K562 (cell line): ENCODE measurements at regions not wholly inside any gene's neighbourhood (a gene's known extent, or its start where the extent isn't known, plus 50 kb on each side); places are given as distances from the start of the nearest gene placed in this dataset.

Experiments used
- ATF7 ChIP-seq: fragments of 450-650 bp; IDR thresholded peaks from 2 replicates; pipeline ENCODE4 v1.7.1; 2014; ENCODE audit warnings: mild to moderate bottlenecking, moderate library complexity
- C11orf30 ChIP-seq: fragments of 450-650 bp; IDR thresholded peaks from 2 replicates; pipeline ENCODE4 v1.6.1; 2016; ENCODE audit warnings: low read depth, mild to moderate bottlenecking
- CCAR2 ChIP-seq: fragments of 200-400 bp; formaldehyde crosslinking; IDR thresholded peaks from 2 replicates; pipeline ENCODE4 v1.6.1; 2017; ENCODE audit warnings: mild to moderate bottlenecking, low read depth, low read length
- ELK3 ChIP-seq: fragments of 450-650 bp; formaldehyde crosslinking; IDR thresholded peaks from 2 replicates; pipeline ENCODE4 v1.4.0; 2020; ENCODE audit warnings: mild to moderate bottlenecking
- FOSL1 ChIP-seq: fragments of 200-800 bp; sonication (Bioruptor generic); conservative IDR thresholded peaks from 2 replicates; pipeline ENCODE4 v1.6.1; 2016; ENCODE audit warnings: missing genetic modification characterization, missing compliant biosample characterization
- MGA ChIP-seq: fragments of 450-650 bp; IDR thresholded peaks from 2 replicates; pipeline ENCODE4 v1.6.1; 2016; ENCODE audit warnings: mild to moderate bottlenecking, moderate library complexity
- NR2F6 ChIP-seq: fragments of 450-650 bp; formaldehyde crosslinking; IDR thresholded peaks from 2 replicates; pipeline ENCODE4 v1.4.0; 2020; ENCODE audit warnings: mild to moderate bottlenecking
- OTX1 ChIP-seq: fragments of 450-650 bp; formaldehyde crosslinking; IDR thresholded peaks from 2 replicates; pipeline ENCODE4 v1.4.0; 2022; ENCODE audit warnings: mild to moderate bottlenecking
- RUNX1 ChIP-seq: sonication (generic); IDR thresholded peaks from 2 replicates; pipeline ENCODE4 v1.6.1; 2016; ENCODE audit warnings: antibody characterized with exemption, low read depth
- SIN3B ChIP-seq: fragments of 450-650 bp; IDR thresholded peaks from 2 replicates; pipeline ENCODE4 v1.6.1; 2017; ENCODE audit warnings: low read depth, mild to moderate bottlenecking, moderate library complexity
- SMARCE1 ChIP-seq: fragments of 450-650 bp; IDR thresholded peaks from 2 replicates; pipeline ENCODE4 v1.7.1; 2016; ENCODE audit warnings: mild to moderate bottlenecking
- TAL1 ChIP-seq: fragments of 450-650 bp; IDR thresholded peaks from 2 replicates; pipeline ENCODE4 v1.6.1; 2016; ENCODE audit warnings: mild to moderate bottlenecking
- TOE1 ChIP-seq, 2 experiments: fragments of 450-650 bp in 1 of 2; sonication (generic) in 1 of 2; formaldehyde crosslinking in 1 of 2; IDR thresholded peaks; 2 replicates each; pipeline versions ENCODE4 v1.7.1 to v1.8.0; 2016 to 2022; ENCODE audit warnings: borderline replicate concordance in 2 of 2, mild to moderate bottlenecking in 2 of 2, antibody characterized with exemption in 1 of 2, inconsistent platforms in 1 of 2, low read depth in 1 of 2, missing genetic modification reagents in 1 of 2, moderate library complexity in 1 of 2
- ZNF121 ChIP-seq: sonication (generic); formaldehyde crosslinking; conservative IDR thresholded peaks from 2 replicates; pipeline ENCODE4 v1.8.0; 2022; ENCODE audit warnings: missing genetic modification reagents
- ZNF197 ChIP-seq: fragments of 200-800 bp; sonication (Bioruptor generic); IDR thresholded peaks from 2 replicates; pipeline ENCODE4 v1.6.1; 2016; ENCODE audit warnings: low read depth, missing genetic modification characterization, missing compliant biosample characterization
- ZNF408 ChIP-seq: fragments of 250-450 bp; sonication (Bioruptor Pico); IDR thresholded peaks from 2 replicates; pipeline ENCODE4 v1.4.0; 2020; ENCODE audit warnings: low read depth, mild to moderate bottlenecking, moderate library complexity
- ZNF785 ChIP-seq: fragments of 250-450 bp; sonication (Bioruptor Pico); IDR thresholded peaks from 2 replicates; pipeline ENCODE4 v1.4.0; 2020; ENCODE audit warnings: mild to moderate bottlenecking

DNA sequence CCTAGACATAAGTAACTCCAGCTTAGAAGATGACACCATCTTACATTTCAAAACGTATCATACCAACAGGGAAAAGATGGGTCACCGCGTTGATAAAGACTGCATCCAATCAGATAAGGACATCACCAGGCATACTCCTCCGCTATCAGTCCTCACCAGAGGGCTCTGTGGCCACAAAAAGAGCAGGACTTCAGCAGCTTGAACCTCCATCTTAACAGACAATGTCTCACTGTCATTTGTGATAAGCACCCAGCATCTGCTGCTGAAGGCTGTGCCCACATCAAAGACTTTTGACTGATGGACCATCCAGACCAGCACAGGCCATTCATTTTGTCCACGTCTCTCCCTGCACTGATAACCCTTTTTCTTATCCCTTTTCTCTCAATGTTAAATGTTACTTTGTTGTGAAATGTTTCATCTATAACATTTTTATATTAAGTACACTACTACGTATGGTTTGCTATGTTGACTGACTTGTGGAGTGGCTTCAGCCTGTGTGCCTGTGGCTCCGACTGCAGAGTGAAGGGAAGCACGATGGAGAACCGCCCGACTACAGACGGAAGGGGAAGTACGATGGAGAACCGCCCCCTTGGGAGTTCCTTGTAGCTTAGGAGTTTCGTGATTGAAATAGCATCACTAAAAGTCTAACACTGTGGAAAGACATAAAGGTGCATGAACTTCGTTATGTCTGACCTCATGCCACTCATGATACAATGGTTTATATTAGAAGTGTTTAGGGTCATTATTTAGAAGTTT lies 595.4 kb upstream of the AGA start (continued):
- TF ChIP-seq TOE1 (IDR thresholded peaks at IDR 0.05; ENCODE audit: borderline replicate concordance), result no peak
- TF ChIP-seq TOE1 (CRISPR knock-in tag; IDR thresholded peaks at IDR 0.05; ENCODE audit: borderline replicate concordance, low read depth), result no peak
- TF ChIP-seq ZNF197 (CRISPR knock-in tag), result peak; percentile 90
- no peak for TF ChIP-seq ZNF408 (CRISPR knock-in tag)
- TF ChIP-seq RUNX1, result peak; percentile 25; the same call in 1 of the 2 replicates
- peak; percentile 96 for TF ChIP-seq FOSL1 (tag)
- peak; percentile 78; the same call in 1 of the 2 replicates for TF ChIP-seq OTX1
- TF ChIP-seq NR2F6 (CRISPR knock-in tag), result no peak
- TF ChIP-seq ATF7, result peak; percentile 43; the same call in 1 of the 2 replicates
- TF ChIP-seq ZNF785 (CRISPR knock-in tag), result no peak
- no peak for TF ChIP-seq CCAR2
- TF ChIP-seq MGA, result no peak
- TF ChIP-seq TAL1, result peak; percentile 97
- TF ChIP-seq SMARCE1, result peak; percentile 92
- TF ChIP-seq ZNF121 (CRISPR knock-in tag), result no peak
- no peak for TF ChIP-seq SIN3B
- TF ChIP-seq C11orf30, result no peak
- no peak for TF ChIP-seq ELK3 (CRISPR knock-in tag)
